IMR-90 (cell line): ENCODE measurements at regions not wholly inside any gene's neighbourhood (a gene's known extent, or its start where the extent isn't known, plus 50 kb on each side); places are given as distances from the start of the nearest gene placed in this dataset.

ENCODE experiments used
- ATAC-seq: fragments of 200-7000 bp; cut with Tn5 transposase; 2 replicates; pipeline ENCODE4 v1.9.1; 2020; ENCODE audit warnings: low read depth, mild to moderate bottlenecking, moderate library complexity
- BruUV-seq: library from RNA; stranded (reverse); fragments of 400-500 nt; replicated peaks from 2 replicates; lab custom pipeline; 2021; lab: Mats Ljungman, UMichigan
- CTCF ChIA-PET: fragments of 300-600 bp; formaldehyde crosslinking; extraction: SDS; loops from one replicate; lab custom pipeline; 2021; ENCODE audit warnings: antibody characterized with exemption; lab: Yijun Ruan, JAX
- POLR2A ChIA-PET: fragments of 300-600 bp; sonication (Branson Sonifier 250); formaldehyde crosslinking; loops from one replicate; lab custom pipeline; 2022; ENCODE audit warnings: antibody characterized with exemption; ENCODE audit not compliant: unreplicated experiment; lab: Charles Lee
- DNase-seq: peaks from one replicate; pipeline ENCODE4 v3.0.0; 2013
- H2AFZ ChIP-seq: replicated peaks from 2 replicates; pipeline ENCODE3; 2013; ENCODE audit warnings: low read length, mild to moderate bottlenecking; ENCODE audit not compliant: poor library complexity
- H2AK5ac ChIP-seq: 2 replicates; pipeline ENCODE4 v1.6.1; 2013; ENCODE audit warnings: low read depth, low read length, inconsistent platforms
- H2AK9ac ChIP-seq: replicated peaks from 2 replicates; pipeline ENCODE3; 2013; ENCODE audit warnings: mild to moderate bottlenecking, low read depth, low read length, moderate library complexity; ENCODE audit not compliant: poor library complexity
- H2BK120ac ChIP-seq: 2 replicates; pipeline ENCODE4 v1.6.1; 2013; ENCODE audit warnings: low read depth, low read length, inconsistent platforms
- H2BK15ac ChIP-seq: 3 replicates; pipeline ENCODE4 v1.6.1; 2013; ENCODE audit warnings: low read depth, low read length, inconsistent platforms
- H2BK20ac ChIP-seq: 2 replicates; pipeline ENCODE4 v1.6.1; 2013; ENCODE audit warnings: low read depth, mild to moderate bottlenecking, inconsistent platforms, low read length, moderate library complexity
- H2BK5ac ChIP-seq: 2 replicates; pipeline ENCODE4 v1.6.1; 2013; ENCODE audit warnings: mild to moderate bottlenecking, low read depth, low read length, inconsistent platforms; ENCODE audit not compliant: poor library complexity, severe bottlenecking
- H3K14ac ChIP-seq: replicated peaks from 2 replicates; pipeline ENCODE4 v1.6.1; 2013; ENCODE audit warnings: low read depth, low read length, inconsistent platforms
- H3K18ac ChIP-seq: 2 replicates; pipeline ENCODE4 v1.6.1; 2013; ENCODE audit warnings: low read depth, low read length, control low read depth
- H3K23ac ChIP-seq: 2 replicates; pipeline ENCODE4 v1.6.1; 2013; ENCODE audit warnings: low read depth, low read length, inconsistent platforms
- H3K27ac ChIP-seq: 2 replicates; pipeline ENCODE4 v1.5.1; 2013; ENCODE audit warnings: mild to moderate bottlenecking, control low read depth, low read length; ENCODE audit not compliant: insufficient read depth
- H3K27me3 ChIP-seq: 2 replicates; pipeline ENCODE4 v1.6.1; 2013; ENCODE audit warnings: low read length; ENCODE audit not compliant: control insufficient read depth, insufficient read depth
- H3K36me3 ChIP-seq: 2 replicates; pipeline ENCODE4 v1.6.1; 2013; ENCODE audit warnings: low read length, mixed read lengths; ENCODE audit not compliant: control insufficient read depth, insufficient read depth
- H3K4ac ChIP-seq: 2 replicates; pipeline ENCODE4 v1.6.1; 2013; ENCODE audit warnings: low read depth, low read length, inconsistent platforms
- H3K4me1 ChIP-seq: 2 replicates; pipeline ENCODE4 v1.6.1; 2013; ENCODE audit warnings: low read length, mixed read lengths; ENCODE audit not compliant: control insufficient read depth, insufficient read depth
- H3K4me2 ChIP-seq: 2 replicates; pipeline ENCODE4 v1.6.1; 2013; ENCODE audit warnings: low read depth, mild to moderate bottlenecking, control low read depth, low read length, moderate library complexity
- H3K4me3 ChIP-seq: 2 replicates; pipeline ENCODE4 v1.5.1; 2013; ENCODE audit warnings: low read depth, mild to moderate bottlenecking, control low read depth, low read length, moderate library complexity; ENCODE audit not compliant: insufficient read depth
- H3K56ac ChIP-seq: 2 replicates; pipeline ENCODE4 v1.6.1; 2013; ENCODE audit warnings: low read length, inconsistent platforms; ENCODE audit not compliant: insufficient read depth; ENCODE audit errors: extremely low read depth
- H3K79me1 ChIP-seq, 2 experiments: 2 replicates each; pipeline ENCODE4 v1.6.1; 2013; ENCODE audit warnings: low read length in 2 of 2, inconsistent platforms in 1 of 2, low read depth in 1 of 2
- H3K9ac ChIP-seq: 2 replicates; pipeline ENCODE4 v1.6.1; 2013; ENCODE audit warnings: low read depth, low read length, control low read depth
- H3K9me1 ChIP-seq: 2 replicates; pipeline ENCODE4 v1.6.1; 2013; ENCODE audit warnings: low read length, inconsistent platforms; ENCODE audit not compliant: insufficient read depth
- H3K9me3 ChIP-seq: 2 replicates; pipeline ENCODE4 v1.6.1; 2013; ENCODE audit warnings: low read length; ENCODE audit not compliant: control insufficient read depth, insufficient read depth
- H4K20me1 ChIP-seq: 2 replicates; pipeline ENCODE4 v1.6.1; 2013; ENCODE audit warnings: low read length, inconsistent platforms; ENCODE audit not compliant: insufficient read depth
- H4K5ac ChIP-seq: 2 replicates; pipeline ENCODE4 v1.6.1; 2013; ENCODE audit warnings: mild to moderate bottlenecking, low read depth, low read length, control low read depth
- H4K8ac ChIP-seq, 2 experiments: 2 replicates each; pipeline ENCODE4 v1.6.1; 2013; ENCODE audit warnings: low read depth in 2 of 2, low read length in 2 of 2, control low read depth in 1 of 2, inconsistent platforms in 1 of 2
- H4K91ac ChIP-seq: 2 replicates; pipeline ENCODE4 v1.6.1; 2013; ENCODE audit warnings: low read depth, low read length, inconsistent platforms; ENCODE audit not compliant: insufficient read depth
- BHLHE40 ChIP-seq: fragments of 150-350 bp; IDR thresholded peaks from 2 replicates; pipeline ENCODE4 v1.6.1; 2016; ENCODE audit warnings: mild to moderate bottlenecking, low read depth, low read length
- CEBPB ChIP-seq: IDR thresholded peaks from 2 replicates; pipeline ENCODE4 v1.6.1; 2012; ENCODE audit warnings: low read depth, low read length, improper control_type of control experiment
- CHD1 ChIP-seq: IDR thresholded peaks from 2 replicates; pipeline ENCODE4 v1.6.1; 2012; ENCODE audit warnings: low read depth, low read length, improper control_type of control experiment
- CTCF ChIP-seq: conservative IDR thresholded peaks from 2 replicates; pipeline ENCODE4 v1.5.1; 2012; ENCODE audit warnings: mild to moderate bottlenecking, low read depth, low read length, improper control_type of control experiment
- ELK1 ChIP-seq: fragments of 150-350 bp; IDR thresholded peaks from 2 replicates; pipeline ENCODE4 v1.6.1; 2016; ENCODE audit warnings: low read depth, mild to moderate bottlenecking, low read length, moderate library complexity, borderline replicate concordance
- FOS ChIP-seq: fragments of 150-350 bp; IDR thresholded peaks from 2 replicates; pipeline ENCODE4 v1.6.1; 2016; ENCODE audit warnings: low read depth, low read length
- MAFK ChIP-seq: IDR thresholded peaks from 2 replicates; pipeline ENCODE4 v1.6.1; 2012; ENCODE audit warnings: low read depth, low read length, improper control_type of control experiment
- MAZ ChIP-seq: IDR thresholded peaks from 2 replicates; pipeline ENCODE4 v1.6.1; 2012; ENCODE audit warnings: low read depth, mild to moderate bottlenecking, low read length, improper control_type of control experiment, moderate library complexity, borderline replicate concordance
- MXI1 ChIP-seq: IDR thresholded peaks from 2 replicates; pipeline ENCODE4 v1.6.1; 2012; ENCODE audit warnings: low read depth, mild to moderate bottlenecking, low read length, moderate library complexity, borderline replicate concordance
- NFE2L2 ChIP-seq: fragments of 150-350 bp; IDR thresholded peaks from 2 replicates; pipeline ENCODE4 v1.6.1; 2016; ENCODE audit warnings: low read depth, mild to moderate bottlenecking, low read length
- POLR2A ChIP-seq: IDR thresholded peaks from 2 replicates; pipeline ENCODE4 v1.6.1; 2012; ENCODE audit warnings: mild to moderate bottlenecking, low read depth, low read length
- RAD21 ChIP-seq: IDR thresholded peaks from 2 replicates; pipeline ENCODE4 v1.6.1; 2012; ENCODE audit warnings: low read length, improper control_type of control experiment
- RCOR1 ChIP-seq: IDR thresholded peaks from 2 replicates; pipeline ENCODE4 v1.6.1; 2012; ENCODE audit warnings: mild to moderate bottlenecking, low read length, improper control_type of control experiment; ENCODE audit not compliant: insufficient replicate concordance
- RFX5 ChIP-seq: IDR thresholded peaks from 2 replicates; pipeline ENCODE4 v1.8.0; 2012; ENCODE audit warnings: low read depth, mild to moderate bottlenecking, low read length, moderate library complexity
- SMC3 ChIP-seq: fragments of 150-350 bp; IDR thresholded peaks from 2 replicates; pipeline ENCODE4 v1.6.1; 2016; ENCODE audit warnings: low read depth, mild to moderate bottlenecking, antibody characterized with exemption, low read length, moderate library complexity
- USF2 ChIP-seq: fragments of 150-350 bp; IDR thresholded peaks from 2 replicates; pipeline ENCODE4 v1.6.1; 2017; ENCODE audit warnings: mild to moderate bottlenecking, antibody characterized with exemption, low read length, low read depth
- WGBS, 2 experiments: methylation state at CpG; one replicate each; pipeline versions ENCODE4 v1.1.5 to v1.1.7; 2013; ENCODE audit warnings: missing lambda C conversion rate in 2 of 2; ENCODE audit not compliant: insufficient read length in 1 of 2; ENCODE audit errors: extremely low coverage in 2 of 2; 5-methylcytosine and 5-hydroxymethylcytosine counted together
- dilution Hi-C: fragments of 300-500 bp; cut with HindIII; formaldehyde crosslinking; loops from one replicate; pipeline ENCODE4 v1.14.3; 2018; ENCODE audit warnings: low sequenced_read_pairs; ENCODE audit not compliant: unreplicated experiment
- in situ Hi-C: fragments of 300-500 bp; cut with MboI; formaldehyde crosslinking; loops from 3 replicates; pipeline ENCODE4 v1.14.3; 2019; ENCODE audit warnings: low sequenced_read_pairs, inconsistent platforms, mixed read lengths
- intact Hi-C: fragments of 100-400 bp; cut with micrococcal nuclease; formaldehyde crosslinking; loops from 2 replicates; pipeline ENCODE4 v1.10.0; 2022

DNA sequence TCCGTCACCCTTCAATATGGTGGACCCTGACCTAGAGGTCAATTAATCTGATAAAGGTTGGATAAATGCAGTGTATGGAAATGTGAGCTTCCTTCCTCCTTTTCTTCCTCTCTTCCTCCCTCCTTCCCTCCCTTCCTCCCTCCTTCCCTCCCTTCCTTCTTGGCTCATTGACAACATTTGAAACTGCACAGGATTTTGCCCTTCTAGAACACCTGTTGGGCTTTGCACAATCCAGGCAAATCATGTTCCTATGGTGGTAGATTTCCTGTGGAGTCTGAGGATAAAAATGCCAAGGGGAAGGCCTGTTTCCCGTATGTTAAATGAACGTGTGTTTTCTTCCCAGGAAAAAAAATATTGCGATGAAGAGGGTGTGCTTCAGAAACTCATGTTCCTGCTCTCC, 642.8 kb downstream of the EPM2A start:
- no peak overlapping the region for H3K14ac ChIP-seq
- no peaks in the 10 kb centered on the region for H3K27me3 ChIP-seq
- no peaks in the 10 kb centered on the region for H3K79me1 ChIP-seq
- no peak overlapping the region for H2BK20ac ChIP-seq
- H2BK5ac ChIP-seq, result no peak overlapping the region
- no peak overlapping the region for H4K91ac ChIP-seq
- H3K4me1 ChIP-seq, result no peaks in the 10 kb centered on the region; the same call in 1 of the 2 replicates
- H3K36me3 ChIP-seq, result no peaks in the 10 kb centered on the region
- no peak overlapping the region for H3K27ac ChIP-seq
- H3K4me2 ChIP-seq, result no peak overlapping the region
- H3K9me1 ChIP-seq, result no peaks in the 10 kb centered on the region
- no peak overlapping the region for H3K56ac ChIP-seq
- ChIA-PET CTCF (no interaction called here), POLR2A (interaction anchor here (0.6 kb wide), 1 partner anchor 23 kb away, joined by 6 read pairs; no protein-coding TSS in a partner anchor)
- no TSS peak for BruUV-seq
- H4K8ac ChIP-seq, result no peak overlapping the region
- H3K18ac ChIP-seq, result no peak overlapping the region
- dilution Hi-C loops (no loop called here), intact Hi-C loops (no loop called here), in situ Hi-C loops (no loop called here)
- H2AK5ac ChIP-seq, result no peak overlapping the region
- H2AFZ ChIP-seq, result no peak overlapping the region
- no peak overlapping the region for H3K9ac ChIP-seq
- H2BK120ac ChIP-seq, result no peak overlapping the region
- ATAC-seq (no peak), DNase-seq (no peak)
- H2AK9ac ChIP-seq, result no peak overlapping the region
- WGBS, 2 experiments, result no CpG with 5 or more reads among the region's 4 CpGs
- no peak overlapping the region for H3K4ac ChIP-seq
- no peaks in the 10 kb centered on the region for H4K20me1 ChIP-seq
- no peak overlapping the region for H4K5ac ChIP-seq
- H3K23ac ChIP-seq, result no peak overlapping the region
- H3K4me3 ChIP-seq, result no peak overlapping the region
- TF ChIP-seq NFE2L2 (no peak), MXI1 (no peak), FOS (no peak), USF2 (no peak), MAZ (no peak), CEBPB (no peak), SMC3 (no peak), RCOR1 (no peak), RAD21 (no peak), ELK1 (no peak), BHLHE40 (no peak), CHD1 (no peak), CTCF (no peak), MAFK (no peak), POLR2A (no peak), RFX5 (no peak)
- peaks cover 6% of the 10 kb centered on the region; the same call in 1 of the 2 replicates for H3K9me3 ChIP-seq
- H2BK15ac ChIP-seq, result no peak overlapping the region
